DMS53 treated with DMSO at 0.1 percent for 48 hours (cell line): ENCODE measurements at regions not wholly inside any gene's neighbourhood (a gene's known extent, or its start where the extent isn't known, plus 50 kb on each side); places are given as distances from the start of the nearest gene placed in this dataset.

ENCODE experiments used
- DNase-seq: peaks from one replicate; lab custom pipeline; 2025; ENCODE audit not compliant: unreplicated experiment; lab: John Stamatoyannopoulos, UW

GRCh38 chr6:54440549-54440948 is 132.3 kb downstream of the TINAG start:
- no peak for DNase-seq

- DNase-seq: no peak
These were observed 132.8 kb downstream of the TINAG start for GRCh38 chr6:54441020-54441419.

- DNase-seq: no peak
These were observed 133.5 kb downstream of the TINAG start for GRCh38 chr6:54441687-54442248.

GRCh38 chr6:54445207-54445606 is 137.0 kb downstream of the TINAG start:
- no peak for DNase-seq

GRCh38 chr6:54448617-54449016 is 140.4 kb downstream of the TINAG start:
- no peak for DNase-seq

- DNase-seq: no peak
These were observed 143.3 kb downstream of the TINAG start for GRCh38 chr6:54451516-54451915.

- no peak for DNase-seq
These were observed 155.2 kb downstream of the TINAG start for GRCh38 chr6:54463354-54464024.

GRCh38 chr6:54465649-54466300 is 157.5 kb downstream of the TINAG start:
- no peak for DNase-seq

- DNase-seq: no peak
These were observed 159.1 kb downstream of the TINAG start for GRCh38 chr6:54467384-54467783.

GRCh38 chr6:54473328-54473727 is 165.1 kb downstream of the TINAG start:
- DNase-seq: no peak

GRCh38 chr6:54474898-54475297 is 166.7 kb downstream of the TINAG start:
- DNase-seq: no peak

GRCh38 chr6:54481091-54481490 is 172.8 kb downstream of the TINAG start:
- DNase-seq: no peak

- no peak for DNase-seq
These were observed 183.2 kb downstream of the TINAG start for GRCh38 chr6:54491431-54491830.

GRCh38 chr6:54493138-54493537 is 184.9 kb downstream of the TINAG start:
- DNase-seq: no peak

GRCh38 chr6:54503144-54503543 is 194.9 kb downstream of the TINAG start:
- no peak for DNase-seq

GRCh38 chr6:54515013-54515412 is 206.8 kb downstream of the TINAG start:
- DNase-seq: peak; percentile 34

GRCh38 chr6:54515713-54516112 is 207.5 kb downstream of the TINAG start:
- DNase-seq: no peak

GRCh38 chr6:54516321-54516720 is 208.1 kb downstream of the TINAG start:
- DNase-seq: no peak

- DNase-seq: no peak
These were observed 210.9 kb downstream of the TINAG start for GRCh38 chr6:54519161-54519560.

- no peak for DNase-seq
These were observed 217.5 kb downstream of the TINAG start for GRCh38 chr6:54525731-54526130.

GRCh38 chr6:54533567-54533966 is 225.3 kb downstream of the TINAG start:
- no peak for DNase-seq

- DNase-seq: no peak
These were observed 227.3 kb downstream of the TINAG start for GRCh38 chr6:54535568-54535967.

- DNase-seq: no peak
These were observed 233.3 kb downstream of the TINAG start for GRCh38 chr6:54541541-54541940.
